ENCODE measurements at regions not wholly inside any gene's neighbourhood (a gene's known extent, or its start where the extent isn't known, plus 50 kb on each side); places are given as distances from the start of the nearest gene placed in this dataset.

DNA sequence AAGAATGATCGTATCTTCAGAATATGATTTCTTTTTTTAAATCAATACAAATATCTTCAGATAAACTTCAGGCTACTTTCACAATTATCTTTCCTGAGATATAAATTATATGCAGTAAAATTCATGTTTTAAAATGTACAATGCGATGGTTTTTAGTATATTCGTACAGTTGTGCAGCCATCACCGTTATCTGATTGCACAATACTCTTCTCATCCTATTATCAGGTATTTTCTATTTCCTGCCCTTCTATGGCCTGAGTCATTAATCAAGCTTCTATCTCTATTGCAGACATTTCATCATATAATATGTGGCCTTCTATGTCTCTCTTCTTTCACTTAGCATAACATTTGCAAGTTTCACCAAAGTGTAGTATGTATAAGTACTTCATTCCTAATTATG, 1360.2 kb upstream of the SLC10A2 start:
- TF ChIP-seq ZNF274 (IDR thresholded peaks at IDR 0.05; ENCODE audit: low read depth, low read length) (no peak), YY1 (IDR thresholded peaks at IDR 0.05; ENCODE audit: insufficient read depth, insufficient read length) (no peak), SUZ12 (IDR thresholded peaks at IDR 0.05; ENCODE audit: extremely low read depth, insufficient read depth, insufficient read length) (no peak)
